Lower leg skin (tissue), 3 donors: ENCODE measurements at regions not wholly inside any gene's neighbourhood (a gene's known extent, or its start where the extent isn't known, plus 50 kb on each side); places are given as distances from the start of the nearest gene placed in this dataset.

Source experiments
- CTCF ChIP-seq, 3 donors: fragments of 450-650 bp; IDR thresholded peaks; one replicate each; pipeline ENCODE4 v1.5.1; 2016; ENCODE audit warnings: antibody characterized with exemption in 3 of 3, mild to moderate bottlenecking in 3 of 3, moderate library complexity in 2 of 3
- POLR2A ChIP-seq, 2 donors: fragments of 450-650 bp; IDR thresholded peaks; one replicate each; pipeline ENCODE4 v1.6.1; 2016 to 2017; ENCODE audit warnings: antibody characterized with exemption in 2 of 2, mild to moderate bottlenecking in 1 of 2, moderate library complexity in 1 of 2

DNA sequence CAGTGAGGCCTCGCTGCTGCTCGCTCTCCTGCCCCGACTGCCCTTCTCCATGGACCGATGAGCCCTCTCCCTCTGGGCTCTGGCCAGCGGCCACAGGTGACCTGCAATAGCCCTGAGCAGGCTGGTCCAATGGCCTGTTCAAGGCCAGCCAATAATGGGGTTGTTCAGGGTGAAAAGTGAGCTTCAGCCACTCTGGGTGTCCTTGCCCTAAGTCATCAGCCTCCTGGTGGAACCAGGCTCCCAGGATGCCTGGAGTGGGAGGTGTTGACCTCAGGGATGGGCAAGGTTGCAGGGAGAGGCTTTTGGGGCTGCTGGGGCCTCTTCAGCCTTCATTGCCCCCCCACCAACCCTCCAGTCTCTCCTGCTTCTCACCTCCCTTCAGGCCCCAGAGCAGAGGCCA lies 79.7 kb downstream of the RFLNA start:
- TF ChIP-seq POLR2A (IDR thresholded peaks at IDR 0.05) (no peak), CTCF (IDR thresholded peaks at IDR 0.05) (no peak)
